Thyroid gland (tissue), 4 donors: ENCODE measurements at regions not wholly inside any gene's neighbourhood (a gene's known extent, or its start where the extent isn't known, plus 50 kb on each side); places are given as distances from the start of the nearest gene placed in this dataset.

ENCODE experiments used
- POLR2A ChIP-seq, 2 donors: fragments of 450-650 bp; IDR thresholded peaks; one replicate each; pipeline ENCODE4 v1.6.1; 2017; ENCODE audit warnings: antibody characterized with exemption in 2 of 2, mild to moderate bottlenecking in 2 of 2, moderate library complexity in 1 of 2
- TF ChIP-seq, protein P1 (sequence below), 6 experiments: fragments of 200-600 bp in 3 of 6; fragments of 450-650 bp in 3 of 6; sonication (generic) in 3 of 6; IDR thresholded peaks; one replicate each; pipeline ENCODE4 v1.5.1; 2016 to 2019; ENCODE audit warnings: antibody characterized with exemption in 6 of 6, mild to moderate bottlenecking in 2 of 6, inconsistent platforms in 1 of 6, moderate library complexity in 1 of 6

GRCh38 chr14:48341069-48341468 lies 665.7 kb upstream of the MDGA2 start:
- TF ChIP-seq, protein P1, sequence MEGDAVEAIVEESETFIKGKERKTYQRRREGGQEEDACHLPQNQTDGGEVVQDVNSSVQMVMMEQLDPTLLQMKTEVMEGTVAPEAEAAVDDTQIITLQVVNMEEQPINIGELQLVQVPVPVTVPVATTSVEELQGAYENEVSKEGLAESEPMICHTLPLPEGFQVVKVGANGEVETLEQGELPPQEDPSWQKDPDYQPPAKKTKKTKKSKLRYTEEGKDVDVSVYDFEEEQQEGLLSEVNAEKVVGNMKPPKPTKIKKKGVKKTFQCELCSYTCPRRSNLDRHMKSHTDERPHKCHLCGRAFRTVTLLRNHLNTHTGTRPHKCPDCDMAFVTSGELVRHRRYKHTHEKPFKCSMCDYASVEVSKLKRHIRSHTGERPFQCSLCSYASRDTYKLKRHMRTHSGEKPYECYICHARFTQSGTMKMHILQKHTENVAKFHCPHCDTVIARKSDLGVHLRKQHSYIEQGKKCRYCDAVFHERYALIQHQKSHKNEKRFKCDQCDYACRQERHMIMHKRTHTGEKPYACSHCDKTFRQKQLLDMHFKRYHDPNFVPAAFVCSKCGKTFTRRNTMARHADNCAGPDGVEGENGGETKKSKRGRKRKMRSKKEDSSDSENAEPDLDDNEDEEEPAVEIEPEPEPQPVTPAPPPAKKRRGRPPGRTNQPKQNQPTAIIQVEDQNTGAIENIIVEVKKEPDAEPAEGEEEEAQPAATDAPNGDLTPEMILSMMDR (IDR thresholded peaks at IDR 0.05) = no peak
- TF ChIP-seq POLR2A (IDR thresholded peaks at IDR 0.05) = no peak
